GM12874 (cell line): ENCODE measurements at regions not wholly inside any gene's neighbourhood (a gene's known extent, or its start where the extent isn't known, plus 50 kb on each side); places are given as distances from the start of the nearest gene placed in this dataset.

Experiments
- TF ChIP-seq, protein P1 (sequence below): IDR thresholded peaks from 2 replicates; pipeline ENCODE4 v1.5.1; 2011; ENCODE audit warnings: low read depth, mild to moderate bottlenecking, control low read depth, low read length, moderate library complexity; ENCODE audit not compliant: insufficient read depth

DNA sequence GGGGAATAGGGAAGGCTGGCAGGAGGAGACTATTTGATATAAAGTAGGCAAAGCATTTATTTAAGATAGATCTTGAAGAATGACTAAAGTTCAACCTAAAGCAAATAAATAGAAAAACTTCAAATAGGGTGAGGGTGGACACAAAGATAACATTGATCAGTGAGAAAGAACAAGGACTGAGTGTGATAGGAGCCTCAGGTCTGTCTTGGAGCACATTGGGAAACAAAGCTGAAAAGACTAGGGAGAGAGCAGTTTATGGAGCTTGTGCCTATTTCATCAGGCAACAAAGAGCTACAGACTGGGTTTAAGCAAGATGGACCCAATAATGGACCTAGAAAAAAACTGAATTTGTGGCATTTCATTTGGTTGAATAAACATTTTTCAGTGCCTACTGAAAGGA lies 425.6 kb downstream of the SMARCA1 start:
- TF ChIP-seq, protein P1, sequence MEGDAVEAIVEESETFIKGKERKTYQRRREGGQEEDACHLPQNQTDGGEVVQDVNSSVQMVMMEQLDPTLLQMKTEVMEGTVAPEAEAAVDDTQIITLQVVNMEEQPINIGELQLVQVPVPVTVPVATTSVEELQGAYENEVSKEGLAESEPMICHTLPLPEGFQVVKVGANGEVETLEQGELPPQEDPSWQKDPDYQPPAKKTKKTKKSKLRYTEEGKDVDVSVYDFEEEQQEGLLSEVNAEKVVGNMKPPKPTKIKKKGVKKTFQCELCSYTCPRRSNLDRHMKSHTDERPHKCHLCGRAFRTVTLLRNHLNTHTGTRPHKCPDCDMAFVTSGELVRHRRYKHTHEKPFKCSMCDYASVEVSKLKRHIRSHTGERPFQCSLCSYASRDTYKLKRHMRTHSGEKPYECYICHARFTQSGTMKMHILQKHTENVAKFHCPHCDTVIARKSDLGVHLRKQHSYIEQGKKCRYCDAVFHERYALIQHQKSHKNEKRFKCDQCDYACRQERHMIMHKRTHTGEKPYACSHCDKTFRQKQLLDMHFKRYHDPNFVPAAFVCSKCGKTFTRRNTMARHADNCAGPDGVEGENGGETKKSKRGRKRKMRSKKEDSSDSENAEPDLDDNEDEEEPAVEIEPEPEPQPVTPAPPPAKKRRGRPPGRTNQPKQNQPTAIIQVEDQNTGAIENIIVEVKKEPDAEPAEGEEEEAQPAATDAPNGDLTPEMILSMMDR, result no peak

DNA sequence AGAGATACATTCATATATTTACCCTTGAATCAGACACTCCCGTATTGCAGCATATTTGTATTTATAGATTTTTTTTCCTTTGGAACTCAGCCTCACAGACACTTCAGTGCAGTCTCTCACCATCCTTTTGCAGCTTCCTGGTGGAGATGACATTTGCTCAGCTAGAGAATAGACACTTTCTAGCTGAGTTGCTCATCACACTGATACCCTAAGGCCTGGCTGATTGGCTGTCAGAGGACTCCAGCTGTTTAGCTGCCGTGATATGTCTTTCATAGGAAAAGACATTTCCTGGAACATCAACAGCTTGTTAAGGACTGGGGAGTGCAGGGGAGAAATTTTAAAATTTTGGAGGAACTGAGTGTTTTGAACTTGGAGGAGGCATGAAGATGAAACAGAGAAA lies 429.6 kb downstream of the SMARCA1 start:
- TF ChIP-seq, protein P1, result no peak

DNA sequence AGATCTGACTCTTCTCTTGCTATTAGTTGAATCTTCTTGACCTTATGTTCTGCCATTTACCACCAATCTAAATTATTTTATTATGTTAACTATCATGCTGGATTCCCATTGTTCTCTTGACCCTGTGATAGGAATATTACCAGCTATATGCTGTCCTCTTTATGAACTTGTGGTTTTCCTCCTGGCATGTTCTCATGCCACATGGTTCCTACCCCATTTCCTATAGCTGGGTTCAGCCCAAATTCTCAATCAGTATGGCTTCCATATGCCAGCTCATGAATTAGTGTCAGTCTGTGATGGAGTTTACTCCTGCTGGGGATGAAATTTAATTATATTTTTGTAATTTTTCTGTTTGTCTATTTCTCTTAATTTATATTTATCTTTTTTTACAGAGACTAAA lies 430.5 kb downstream of the SMARCA1 start:
- TF ChIP-seq, protein P1, result no peak

DNA sequence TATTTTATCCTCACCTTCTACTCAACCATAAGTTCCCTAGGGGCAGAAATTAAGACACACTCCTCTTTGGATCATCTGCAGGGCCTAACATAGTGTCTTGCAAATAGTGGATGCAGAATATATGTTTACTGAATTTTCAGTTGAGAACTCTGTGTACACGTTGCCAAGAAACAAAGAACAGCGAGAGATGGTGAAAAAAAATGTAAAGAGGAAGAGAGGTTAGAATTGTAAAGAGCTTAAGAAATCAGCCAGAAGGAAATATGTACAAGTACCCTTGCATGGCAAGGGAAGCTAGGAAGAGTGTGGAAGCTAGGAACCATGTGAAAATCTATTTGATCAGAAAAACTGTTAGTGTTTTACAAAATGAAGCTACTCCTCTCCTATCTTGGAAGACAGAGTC lies 431.0 kb downstream of the SMARCA1 start:
- TF ChIP-seq, protein P1, result no peak

DNA sequence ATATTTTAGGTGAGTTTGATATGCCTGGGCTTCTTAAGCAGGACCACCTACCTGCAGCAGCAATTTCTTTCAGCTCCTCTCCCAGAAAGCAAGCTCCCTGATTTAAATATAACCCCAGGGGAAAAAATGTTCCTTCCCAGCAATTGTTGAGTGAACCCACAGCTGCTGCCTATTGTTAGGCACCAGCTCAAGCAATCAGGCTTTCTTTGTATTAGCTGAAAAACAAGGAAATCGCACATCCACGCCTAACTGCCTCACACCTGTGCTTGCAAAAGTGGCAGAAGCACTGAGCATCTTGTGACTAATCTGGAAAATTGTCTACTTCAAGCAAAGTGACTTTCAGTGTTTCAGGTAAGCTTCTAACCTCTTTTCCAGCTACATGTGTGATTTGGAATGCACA lies 432.2 kb downstream of the SMARCA1 start:
- TF ChIP-seq, protein P1, result no peak

DNA sequence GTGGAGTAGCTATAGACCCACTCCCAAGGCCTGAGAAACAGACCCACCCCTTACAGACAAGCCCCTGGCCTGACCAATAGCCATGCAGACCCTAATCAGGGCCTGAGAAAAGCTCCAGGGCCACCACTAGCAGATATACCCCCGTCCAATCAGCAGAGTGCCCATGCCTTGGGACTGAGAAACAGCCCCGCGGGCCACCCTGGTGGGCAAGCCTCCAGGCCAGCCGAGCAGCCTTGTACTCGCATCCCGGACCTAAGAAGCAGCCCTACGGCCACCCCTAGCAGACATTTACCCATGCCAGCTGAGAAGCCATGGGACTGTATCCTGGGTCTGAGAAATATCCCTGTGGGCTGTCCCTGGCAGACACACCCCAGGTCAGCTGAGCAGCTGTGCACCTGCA lies 436.5 kb downstream of the SMARCA1 start:
- TF ChIP-seq, protein P1, result no peak

DNA sequence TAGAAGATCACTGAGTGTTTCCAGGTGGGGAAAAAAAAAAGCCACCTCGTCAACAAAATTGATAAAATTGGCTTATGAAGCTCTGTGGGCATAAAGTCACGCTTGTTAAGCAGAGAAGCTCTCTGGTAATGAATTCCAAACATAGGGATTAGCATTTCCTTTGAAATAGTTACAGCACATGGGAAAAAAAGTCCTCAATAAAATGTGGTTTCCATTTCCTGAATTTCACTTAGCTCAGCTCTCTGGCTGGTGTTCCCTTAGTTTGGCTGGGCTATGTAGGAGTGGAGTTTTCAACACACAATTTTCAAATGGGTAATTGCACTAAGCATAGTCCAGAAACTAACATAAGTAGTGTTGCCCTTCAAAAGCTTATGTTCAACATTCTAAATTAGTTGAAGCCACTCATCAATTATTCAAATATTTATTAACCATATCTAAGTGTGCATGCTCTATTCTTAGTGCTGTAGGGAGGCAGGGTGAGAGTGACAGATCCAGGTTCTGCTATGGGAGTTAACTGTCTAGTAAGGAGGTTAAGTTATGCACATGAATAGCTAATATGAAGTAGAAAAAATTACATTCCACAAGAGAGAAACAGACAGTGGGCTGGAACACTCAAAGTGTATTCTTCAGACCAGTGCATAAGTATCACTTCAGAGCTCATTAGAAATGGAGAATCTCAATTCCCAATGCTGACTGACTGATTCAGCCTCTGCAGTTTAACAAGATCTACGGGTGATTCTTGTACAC lies 445.7 kb downstream of the SMARCA1 start:
- TF ChIP-seq, protein P1, result no peak
